K562 (cell line): ENCODE measurements at regions not wholly inside any gene's neighbourhood (a gene's known extent, or its start where the extent isn't known, plus 50 kb on each side); places are given as distances from the start of the nearest gene placed in this dataset.

Experiments
- ATAC-seq: fragments of 200-7000 bp; cut with Tn5 transposase; 3 replicates; pipeline ENCODE4 v1.9.1; 2020; ENCODE audit warnings: moderate library complexity
- BruUV-seq: library from RNA; stranded (reverse); fragments of 400-500 nt; replicated peaks from 2 replicates; lab custom pipeline; 2021; lab: Mats Ljungman, UMichigan
- CTCF ChIA-PET: fragments of 300-600 bp; formaldehyde crosslinking; extraction: SDS; loops from one replicate; lab custom pipeline; 2021; ENCODE audit warnings: low intra/inter-chr PET ratio; lab: Yijun Ruan, JAX
- POLR2A ChIA-PET: fragments of 300-600, 350-650 bp; sonication (Branson Sonifier 250); formaldehyde crosslinking; extraction: SDS; loops from one replicate; lab custom pipeline; 2021; ENCODE audit warnings: antibody characterized with exemption, inconsistent platforms; lab: Yijun Ruan, JAX
- DNase-seq, 4 experiments: peaks; one replicate each; pipeline versions ENCODE4 v3.0.0 to v3.0.0-alpha.2; 2011 to 2018; ENCODE audit warnings: low spot score in 3 of 4, mixed read lengths in 3 of 4; ENCODE audit errors: extremely low read depth in 1 of 4
- FAIRE-seq: peaks from 2 replicates; lab custom pipeline; 2011; peaks lifted over from hg19 to GRCh38; lab: Jason Lieb, UNC
- H2AFZ ChIP-seq: 2 replicates; pipeline ENCODE4 v1.6.0; 2011; ENCODE audit warnings: low read depth, low read length, control low read depth, inconsistent platforms
- H3K27ac ChIP-seq: fragments of 200-600 bp; 3 replicates; pipeline ENCODE4 v1.8.0; 2011; ENCODE audit warnings: low read depth, mild to moderate bottlenecking, control low read depth, inconsistent platforms, low read length, moderate library complexity, mixed read lengths; ENCODE audit errors: extremely low read depth
- H3K27me3 ChIP-seq, 2 experiments: fragments of 300-600 bp in 1 of 2; 2 replicates in 1 of 2; 3 replicates in 1 of 2; pipeline versions ENCODE4 v1.6.0 to v1.8.0; 2011; ENCODE audit warnings: inconsistent platforms in 2 of 2, low read length in 2 of 2, mild to moderate bottlenecking in 1 of 2, mixed read lengths in 1 of 2, moderate library complexity in 1 of 2; ENCODE audit not compliant: control insufficient read depth in 2 of 2, insufficient read depth in 2 of 2
- H3K36me3 ChIP-seq: fragments of 300-600 bp; 3 replicates; pipeline ENCODE4 v1.8.0; 2011; ENCODE audit warnings: mild to moderate bottlenecking, low read length, inconsistent platforms; ENCODE audit not compliant: control insufficient read depth, insufficient read depth
- H3K4me1 ChIP-seq, 2 experiments: fragments of 200-600 bp in 1 of 2; replicated peaks in 1 of 2; 2 replicates in 1 of 2; 3 replicates in 1 of 2; pipeline versions ENCODE4 v1.5.1 to v1.8.0; 2011; ENCODE audit warnings: inconsistent platforms in 2 of 2, low read length in 2 of 2, mild to moderate bottlenecking in 1 of 2, mixed read lengths in 1 of 2, moderate library complexity in 1 of 2; ENCODE audit not compliant: control insufficient read depth in 2 of 2, insufficient read depth in 2 of 2
- H3K4me2 ChIP-seq: 2 replicates; pipeline ENCODE4 v1.6.1; 2011; ENCODE audit warnings: low read length, control low read depth, inconsistent platforms, mixed read lengths; ENCODE audit not compliant: insufficient read depth
- H3K4me3 ChIP-seq: fragments of 200-600 bp; sonication (generic), shearing (Covaris generic); 2 replicates; pipeline ENCODE4 v1.5.1; 2016; ENCODE audit warnings: control low read depth, inconsistent platforms
- H3K79me2 ChIP-seq: fragments of 200-600 bp; 3 replicates; pipeline ENCODE4 v1.8.0; 2011; ENCODE audit warnings: low read length, inconsistent platforms; ENCODE audit not compliant: control insufficient read depth, insufficient read depth
- H3K9ac ChIP-seq, 2 experiments: 2 replicates each; pipeline versions ENCODE4 v1.6.0 to v1.6.1; 2011; ENCODE audit warnings: low read depth in 2 of 2, low read length in 2 of 2, control low read depth in 1 of 2, inconsistent platforms in 1 of 2, mild to moderate bottlenecking in 1 of 2, mixed read lengths in 1 of 2; ENCODE audit not compliant: insufficient read depth in 1 of 2
- H3K9me1 ChIP-seq: one replicate; pipeline ENCODE4 v1.6.0; 2011; ENCODE audit warnings: inconsistent platforms, mild to moderate bottlenecking, low read length, moderate library complexity; ENCODE audit not compliant: control insufficient read depth, insufficient read depth
- H3K9me3 ChIP-seq: replicated peaks from 2 replicates; pipeline ENCODE4 v1.5.1; 2011; ENCODE audit warnings: low read depth, low read length, inconsistent platforms; ENCODE audit not compliant: control insufficient read depth, insufficient read depth
- H4K20me1 ChIP-seq: replicated peaks from 2 replicates; pipeline ENCODE4 v1.6.1; 2011; ENCODE audit warnings: low read length, inconsistent platforms, mixed read lengths; ENCODE audit not compliant: control insufficient read depth, insufficient read depth
- CREB3 ChIP-seq: fragments of 450-650 bp; conservative IDR thresholded peaks from 2 replicates; pipeline ENCODE4 v1.6.1; 2016; ENCODE audit warnings: missing genetic modification characterization, low read depth, mild to moderate bottlenecking, missing compliant biosample characterization, moderate library complexity
- ESRRA ChIP-seq: fragments of 450-650 bp; IDR thresholded peaks from 2 replicates; pipeline ENCODE4 v1.6.1; 2014; ENCODE audit warnings: low read depth, mild to moderate bottlenecking, moderate library complexity, borderline replicate concordance
- ETV1 ChIP-seq: fragments of 450-650 bp; conservative IDR thresholded peaks from 2 replicates; pipeline ENCODE4 v1.6.1; 2016; ENCODE audit warnings: missing genetic modification characterization, control low read depth, low read depth, missing compliant biosample characterization
- MAZ ChIP-seq, 2 experiments: fragments of 450-650 bp in 1 of 2; sonication (generic) in 1 of 2; formaldehyde crosslinking; IDR thresholded peaks in 1 of 2; conservative IDR thresholded peaks in 1 of 2; 2 replicates each; pipeline versions ENCODE4 v1.4.0 to v1.5.0; 2020; ENCODE audit warnings: mild to moderate bottlenecking in 1 of 2, missing genetic modification reagents in 1 of 2
- NCOA1 ChIP-seq: fragments of 450-650 bp; IDR thresholded peaks from 2 replicates; pipeline ENCODE4 v1.6.1; 2016; ENCODE audit warnings: low read depth
- NR2C2 ChIP-seq, 2 experiments: fragments of 200-800 bp in 1 of 2; sonication (Bioruptor generic) in 1 of 2; sonication (generic) in 1 of 2; formaldehyde crosslinking in 1 of 2; IDR thresholded peaks; 2 replicates each; pipeline versions ENCODE4 v1.6.1 to v1.8.0; 2016 to 2022; ENCODE audit warnings: mild to moderate bottlenecking in 1 of 2, missing compliant biosample characterization in 1 of 2, missing genetic modification characterization in 1 of 2, missing genetic modification reagents in 1 of 2
- RBFOX2 ChIP-seq: fragments of 200-400 bp; formaldehyde crosslinking; IDR thresholded peaks from 2 replicates; pipeline ENCODE4 v1.6.1; 2017; ENCODE audit warnings: low read depth, mild to moderate bottlenecking, low read length, moderate library complexity
- RBM34 ChIP-seq: fragments of 200-400 bp; formaldehyde crosslinking; IDR thresholded peaks from 2 replicates; pipeline ENCODE4 v1.6.1; 2018; ENCODE audit warnings: low read length, borderline replicate concordance; ENCODE audit not compliant: insufficient read depth
- SETDB1 ChIP-seq: IDR thresholded peaks from one replicate; pipeline ENCODE4 v1.6.1; 2012; ENCODE audit warnings: low read length, control low read depth, inconsistent platforms
- TAF7 ChIP-seq: fragments of 450-650 bp; IDR thresholded peaks from 2 replicates; pipeline ENCODE4 v1.6.1; 2016; ENCODE audit warnings: missing genetic modification characterization, missing compliant biosample characterization
- TCF3 ChIP-seq: sonication (generic); formaldehyde crosslinking; IDR thresholded peaks from 2 replicates; pipeline ENCODE4 v1.4.0; 2020; ENCODE audit warnings: mild to moderate bottlenecking, missing genetic modification reagents
- ZNF589 ChIP-seq: fragments of 200-800 bp; sonication (Bioruptor generic); IDR thresholded peaks from 2 replicates; pipeline ENCODE4 v1.6.1; 2016; ENCODE audit warnings: low read depth, missing genetic modification characterization, missing compliant biosample characterization
- ZNF707 ChIP-seq: fragments of 250-450 bp; sonication (Bioruptor Pico); conservative IDR thresholded peaks from 2 replicates; pipeline ENCODE4 v1.8.0; 2022; ENCODE audit warnings: inconsistent platforms, mild to moderate bottlenecking, moderate library complexity
- ZNF76 ChIP-seq: fragments of 250-450 bp; sonication (Bioruptor Pico); IDR thresholded peaks from 2 replicates; pipeline ENCODE4 v1.4.0; 2020; ENCODE audit warnings: mild to moderate bottlenecking, moderate library complexity, borderline replicate concordance
- WGBS: fragments of 100-300 bp; shearing (Covaris generic); methylation state at CpG from one replicate; pipeline ENCODE4 v1.1.6; 2016; ENCODE audit warnings: low coverage, mixed read lengths; ENCODE audit not compliant: insufficient coverage; ENCODE audit errors: missing lambda C conversion rate; 5-methylcytosine and 5-hydroxymethylcytosine counted together
- in situ Hi-C: fragments of 300-500 bp; cut with MboI; formaldehyde crosslinking; loops from 4 replicates; pipeline ENCODE4 v1.15.0; 2018; ENCODE audit warnings: inconsistent platforms, mixed read lengths
- intact Hi-C: fragments of 100-400 bp; cut with micrococcal nuclease; formaldehyde crosslinking; loops from 2 replicates; pipeline ENCODE4 v1.14.2; 2022

GRCh38 chr12:68098939-68099338, 60.6 kb downstream of the IFNG start:
- Histone ChIP-seq H3K4me2 (no peak overlapping the region), H3K27ac (no peak overlapping the region), H3K36me3 (no peaks in the 10 kb centered on the region), H3K4me1 (no peaks in the 10 kb centered on the region), H3K4me3 (no peak overlapping the region), H3K9me3 (no peaks in the 10 kb centered on the region), H3K27me3 (no peaks in the 10 kb centered on the region), H4K20me1 (no peaks in the 10 kb centered on the region), H3K79me2 (no peaks in the 10 kb centered on the region), H3K9me1 (no peaks in the 10 kb centered on the region), H2AFZ (no peak overlapping the region), H3K9ac (no peak overlapping the region)
- ChIA-PET CTCF (no interaction called here), POLR2A (no interaction called here)
- in situ Hi-C loops = no loop called here
- BruUV-seq = no TSS peak
- intact Hi-C loops = no loop called here
- ATAC-seq (no peak), DNase-seq (no peak), FAIRE-seq (no peak)
- TF ChIP-seq CREB3 (tag) = no peak
- no peak for TF ChIP-seq TAF7 (tag)
- no peak for TF ChIP-seq ZNF707 (CRISPR knock-in tag)
- no peak for TF ChIP-seq ETV1
- no peak for TF ChIP-seq MAZ (CRISPR knock-in tag; conservative IDR thresholded peaks at IDR 0.05 in 1 of 2, IDR thresholded peaks at IDR 0.05 in 1 of 2)
- no peak for TF ChIP-seq ESRRA
- no peak for TF ChIP-seq ZNF589 (CRISPR knock-in tag)
- TF ChIP-seq RBM34 = no peak
- TF ChIP-seq ZNF76 (CRISPR knock-in tag) = no peak
- TF ChIP-seq NCOA1 = no peak
- TF ChIP-seq RBFOX2 = no peak
- no peak for TF ChIP-seq TCF3 (CRISPR knock-in tag)
- no peak for TF ChIP-seq SETDB1
- TF ChIP-seq NR2C2 (CRISPR knock-in tag; IDR thresholded peaks at IDR 0.05) = no peak
- TF ChIP-seq NR2C2 (tag; IDR thresholded peaks at IDR 0.05) = no peak
- WGBS = 0% methylated on average over 1 of the region's 1 CpG
